RWPE2 (cell line): ENCODE measurements at regions not wholly inside any gene's neighbourhood (a gene's known extent, or its start where the extent isn't known, plus 50 kb on each side); places are given as distances from the start of the nearest gene placed in this dataset.

ENCODE experiments used
- ATAC-seq: fragments of 200-7000 bp; cut with Tn5 transposase; 3 replicates; pipeline ENCODE4 v1.9.1; 2021; ENCODE audit warnings: low read depth
- DNase-seq: peaks from one replicate; pipeline ENCODE4 v3.0.0-alpha.2; 2020; ENCODE audit warnings: low spot score
- H3K27ac ChIP-seq: fragments of 450-650 bp; 2 replicates; pipeline ENCODE4 v1.5.1; 2017; ENCODE audit warnings: mild to moderate bottlenecking; ENCODE audit not compliant: poor library complexity, severe bottlenecking
- H3K27me3 ChIP-seq: fragments of 250-450 bp; sonication (Bioruptor Pico); 2 replicates; pipeline ENCODE4 v1.5.1; 2021; ENCODE audit warnings: mild to moderate bottlenecking, moderate library complexity; ENCODE audit not compliant: insufficient read depth, poor library complexity, severe bottlenecking
- H3K36me3 ChIP-seq: fragments of 250-450 bp; sonication (Bioruptor Pico); 2 replicates; pipeline ENCODE4 v1.5.1; 2020; ENCODE audit warnings: low read depth, mild to moderate bottlenecking, moderate library complexity
- H3K4me1 ChIP-seq: fragments of 250-450 bp; sonication (Bioruptor Pico); 2 replicates; pipeline ENCODE4 v1.5.1; 2021; ENCODE audit warnings: mild to moderate bottlenecking, moderate library complexity; ENCODE audit not compliant: insufficient read depth, poor library complexity, severe bottlenecking
- H3K4me3 ChIP-seq: fragments of 250-450 bp; sonication (Bioruptor Pico); 2 replicates; pipeline ENCODE4 v1.5.1; 2021; ENCODE audit warnings: mild to moderate bottlenecking, moderate library complexity; ENCODE audit not compliant: severe bottlenecking
- H3K9me3 ChIP-seq: fragments of 250-450 bp; sonication (Bioruptor Pico); 2 replicates; pipeline ENCODE4 v1.5.1; 2021; ENCODE audit warnings: mild to moderate bottlenecking, moderate library complexity; ENCODE audit not compliant: severe bottlenecking
- CTCF ChIP-seq: fragments of 450-650 bp; IDR thresholded peaks from one replicate; pipeline ENCODE4 v1.5.1; 2017; ENCODE audit warnings: mild to moderate bottlenecking, moderate library complexity; ENCODE audit not compliant: poor library complexity, severe bottlenecking

DNA sequence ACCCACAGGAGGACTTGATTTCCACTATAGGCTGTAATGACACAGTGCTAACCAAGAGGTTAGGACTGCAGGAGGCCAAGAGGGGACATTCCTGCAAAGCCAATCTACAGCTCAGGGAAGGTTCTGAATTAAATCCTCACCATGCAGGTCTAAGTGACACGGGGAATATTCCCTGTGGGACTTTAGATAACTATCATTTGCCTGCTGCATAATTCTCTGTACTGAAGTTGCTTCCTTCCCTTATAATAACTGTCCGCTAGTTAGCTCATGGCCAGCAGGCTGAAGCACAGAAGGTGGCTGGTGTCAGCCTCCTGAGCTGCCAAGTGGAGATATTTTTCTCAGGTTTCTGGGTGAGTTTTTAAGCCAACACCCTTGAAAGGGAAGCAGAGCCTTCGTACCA lies 74.6 kb upstream of the SOX9 start:
- no peaks in the 10 kb centered on the region for H3K27me3 ChIP-seq
- no peak overlapping the region for H3K4me3 ChIP-seq
- no peak for TF ChIP-seq CTCF
- ATAC-seq (no peak), DNase-seq (no peak)
- no peaks in the 10 kb centered on the region for H3K36me3 ChIP-seq
- no peak overlapping the region for H3K27ac ChIP-seq
- H3K4me1 ChIP-seq: no peaks in the 10 kb centered on the region
- H3K9me3 ChIP-seq: no peaks in the 10 kb centered on the region

GRCh38 chr17:72046643-72047612 lies 73.9 kb upstream of the SOX9 start:
- Histone ChIP-seq H3K4me1 (no peaks in the 10 kb centered on the region), H3K27me3 (no peaks in the 10 kb centered on the region), H3K4me3 (no peak overlapping the region), H3K27ac (no peak overlapping the region), H3K36me3 (no peaks in the 10 kb centered on the region), H3K9me3 (no peaks in the 10 kb centered on the region)
- ATAC-seq (no peak), DNase-seq (no peak)
- TF ChIP-seq CTCF: no peak

GRCh38 chr17:72049914-72050313 lies 70.9 kb upstream of the SOX9 start:
- no peaks in the 10 kb centered on the region for H3K36me3 ChIP-seq
- H3K27me3 ChIP-seq: no peaks in the 10 kb centered on the region
- no peaks in the 10 kb centered on the region for H3K4me1 ChIP-seq
- H3K4me3 ChIP-seq: no peak overlapping the region
- no peak overlapping the region for H3K27ac ChIP-seq
- DNase-seq: no peak
- TF ChIP-seq CTCF: no peak
- no peaks in the 10 kb centered on the region for H3K9me3 ChIP-seq
- no peak for ATAC-seq

GRCh38 chr17:72053036-72053435 lies 67.8 kb upstream of the SOX9 start:
- H3K4me3 ChIP-seq: no peak overlapping the region
- no peak for TF ChIP-seq CTCF
- H3K4me1 ChIP-seq: no peaks in the 10 kb centered on the region
- H3K27ac ChIP-seq: no peak overlapping the region
- ATAC-seq (no peak), DNase-seq (no peak)
- no peaks in the 10 kb centered on the region for H3K36me3 ChIP-seq
- H3K27me3 ChIP-seq: no peaks in the 10 kb centered on the region
- no peaks in the 10 kb centered on the region for H3K9me3 ChIP-seq

- H3K4me3 ChIP-seq: no peak overlapping the region
- H3K9me3 ChIP-seq: no peaks in the 10 kb centered on the region
- DNase-seq (no peak), ATAC-seq (no peak)
- no peaks in the 10 kb centered on the region for H3K27me3 ChIP-seq
- no peaks in the 10 kb centered on the region for H3K4me1 ChIP-seq
- H3K36me3 ChIP-seq: no peaks in the 10 kb centered on the region
- no peak for TF ChIP-seq CTCF
- no peak overlapping the region for H3K27ac ChIP-seq
Measured at GRCh38 chr17:72053449-72053848, 67.4 kb upstream of the SOX9 start.
